Stimulated activated CD4-positive, alpha-beta T cell treated with anti-CD3 and anti-CD28 coated beads, Interleukin-1b, Interleukin-23, amount 100 ng/mL, for 1 hour (primary cell): ENCODE measurements at regions not wholly inside any gene's neighbourhood (a gene's known extent, or its start where the extent isn't known, plus 50 kb on each side); places are given as distances from the start of the nearest gene placed in this dataset.
"Not testable (repeated sequence)": the region's sequence is repeated elsewhere in the genome, so short reads cannot be mapped to it uniquely, and the experiment has no call there.

Experiments
- DNase-seq, 2 donors: peaks; one replicate each; pipeline ENCODE4 v3.0.0-alpha.2; 2020; ENCODE audit warnings: low read depth in 2 of 2

DNA sequence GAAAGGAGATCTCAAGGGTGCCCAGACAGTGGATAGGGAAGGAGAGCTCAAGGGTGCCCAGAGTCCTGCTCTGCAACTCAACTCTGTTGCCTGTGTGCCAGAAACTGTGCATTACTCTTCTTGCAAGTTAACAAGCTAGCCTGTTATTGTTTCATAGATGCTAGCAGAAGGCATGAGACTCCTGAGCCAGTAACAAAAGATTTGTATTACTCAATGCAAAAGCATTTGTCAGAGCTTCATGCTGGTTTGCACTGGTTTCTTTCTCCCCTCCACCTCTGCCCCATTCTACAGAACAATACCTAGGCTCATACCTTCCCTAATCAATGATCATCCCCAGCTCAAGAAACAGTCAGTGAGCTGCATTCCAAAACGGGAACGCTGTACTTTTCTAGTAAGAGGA is 124.5 kb upstream of the NEIL3 start:
- DNase-seq = no peak

DNA sequence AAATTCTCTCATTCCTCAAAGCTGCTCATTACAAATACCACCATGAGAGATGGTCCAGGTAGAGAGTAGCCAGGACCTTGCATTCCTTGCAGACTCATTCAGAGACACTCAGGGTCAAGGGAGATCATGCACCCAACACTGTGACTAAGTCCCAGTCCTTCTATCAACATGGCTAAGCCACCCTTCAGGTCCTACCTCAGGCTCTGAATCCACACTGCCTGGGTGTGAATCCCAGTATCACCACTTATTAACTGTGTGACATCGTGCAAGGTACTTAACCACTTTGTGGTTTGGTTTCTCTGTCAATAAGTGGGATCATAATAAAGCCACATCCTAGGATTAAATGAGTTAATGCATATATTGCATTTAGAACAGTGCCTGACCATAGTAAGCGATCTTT is 124.1 kb upstream of the NEIL3 start:
- DNase-seq = no peak

DNA sequence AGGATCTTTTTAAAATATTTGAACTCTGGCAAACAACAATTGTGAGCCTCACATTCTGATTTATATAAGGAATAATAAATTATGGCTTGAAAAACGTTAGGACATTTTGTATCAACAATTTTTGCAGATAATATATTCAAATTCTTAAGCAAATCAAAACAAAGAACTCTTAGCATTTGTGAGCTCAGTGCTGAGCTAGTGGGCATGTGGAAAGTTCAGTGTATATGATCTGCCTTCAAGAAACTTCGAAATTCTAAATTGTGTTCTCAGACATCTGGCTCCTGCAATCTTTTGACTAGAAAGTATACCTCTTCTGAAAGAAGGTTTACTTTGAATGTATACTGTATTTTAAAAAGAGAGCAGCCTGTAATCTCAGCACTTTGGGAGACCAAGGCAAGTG is 122.3 kb upstream of the NEIL3 start:
- DNase-seq = no peak

DNA sequence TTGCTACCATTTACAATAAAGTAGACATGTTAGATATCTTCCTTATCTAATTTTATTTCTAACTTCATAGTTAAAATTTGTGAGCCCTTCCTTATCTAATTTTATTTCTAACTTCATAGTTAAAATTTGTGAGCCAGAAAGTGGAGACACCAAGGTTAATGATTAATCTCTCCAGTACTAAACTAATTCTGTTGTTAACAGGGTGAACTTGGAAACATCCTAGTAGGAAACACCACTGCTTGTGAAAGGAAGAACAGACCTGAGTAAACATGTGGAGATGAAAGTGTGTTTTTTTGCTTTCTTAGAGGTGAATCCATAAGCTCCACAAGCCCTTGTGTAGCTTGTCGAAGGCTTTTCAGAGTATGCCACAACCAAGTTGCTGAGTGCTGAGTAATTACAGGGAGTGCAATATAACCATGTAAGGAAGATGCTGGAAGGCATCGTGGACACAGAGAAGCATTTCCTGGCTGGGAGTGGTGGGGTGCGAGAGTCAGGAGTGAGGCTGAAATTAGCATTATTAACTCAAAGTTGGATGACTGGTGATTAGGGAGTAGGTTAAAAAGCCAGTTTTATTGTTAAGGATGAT is 118.6 kb upstream of the NEIL3 start:
- no peak for DNase-seq

DNA sequence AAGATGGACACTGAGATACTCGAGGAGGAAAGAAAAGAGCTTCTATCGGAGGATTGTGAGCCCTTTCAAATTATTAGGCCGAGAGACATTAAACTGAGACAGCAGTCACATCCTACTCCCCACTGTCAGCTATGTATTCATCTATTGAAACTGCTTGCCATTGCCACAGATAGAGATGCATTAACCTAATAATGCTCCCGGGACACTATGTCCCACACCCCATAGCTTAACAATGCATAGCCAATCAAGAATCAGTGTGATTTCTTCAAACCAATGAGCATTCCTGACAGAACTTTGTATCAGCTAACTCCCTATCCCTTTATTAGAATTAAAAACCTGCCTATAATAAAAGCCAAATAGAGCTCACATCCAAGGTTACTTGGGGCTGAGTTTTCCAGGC is 118.1 kb upstream of the NEIL3 start:
- no peak for DNase-seq

DNA sequence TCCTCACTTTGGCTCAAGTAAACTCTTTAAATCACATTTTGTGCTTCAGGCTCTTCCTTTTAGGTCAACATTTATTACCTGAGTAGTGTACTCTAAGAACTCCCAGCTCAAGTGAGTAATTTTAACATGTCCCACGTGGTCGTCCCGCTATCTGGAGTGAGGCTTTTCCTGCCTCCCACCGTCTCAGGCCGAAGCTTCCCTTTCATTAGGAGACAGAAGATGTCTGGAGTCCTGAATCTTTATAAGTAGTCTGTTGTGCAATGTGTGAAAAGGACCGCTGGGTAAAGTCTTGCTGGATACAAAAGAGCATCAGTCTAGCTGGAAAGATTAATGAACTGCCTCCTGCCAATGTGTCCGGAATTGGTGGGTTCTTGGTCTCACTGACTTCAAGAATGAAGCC is 117.7 kb upstream of the NEIL3 start:
- no peak for DNase-seq

DNA sequence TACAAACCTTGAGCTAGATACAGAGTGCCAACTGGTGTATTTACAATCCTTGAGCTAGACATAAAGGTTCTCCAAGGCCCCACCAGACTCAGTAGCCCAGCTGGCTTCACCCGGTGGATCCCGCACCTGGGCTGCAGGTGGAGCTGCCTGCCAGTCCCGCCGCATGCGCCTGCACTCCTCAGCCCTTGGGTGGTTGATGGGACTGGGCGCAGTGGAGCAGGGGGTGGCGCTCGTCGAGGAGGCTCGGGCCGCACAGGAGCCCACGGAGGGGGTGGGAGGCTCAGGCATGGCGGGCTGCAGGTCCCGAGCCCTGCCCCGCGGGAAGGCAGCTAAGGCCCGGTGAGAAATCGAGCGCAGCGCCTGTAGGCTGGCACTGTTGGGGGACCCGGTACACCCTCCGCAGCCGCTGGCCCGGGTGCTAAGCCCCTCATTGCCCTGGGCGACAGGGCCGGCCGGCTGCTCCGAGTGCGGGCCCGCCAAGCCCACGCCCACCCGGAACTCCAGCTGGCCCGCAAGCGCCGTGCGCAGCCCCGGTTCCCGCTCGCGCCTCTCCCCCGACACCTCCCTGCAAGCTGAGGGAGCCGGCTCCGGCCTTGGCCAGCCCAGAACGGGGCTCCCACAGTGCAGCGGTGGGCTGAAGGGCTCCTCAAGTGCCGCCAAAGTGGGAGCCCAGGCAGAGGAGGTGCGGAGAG is 116.5 kb upstream of the NEIL3 start:
- DNase-seq = not testable (repeated sequence)

DNA sequence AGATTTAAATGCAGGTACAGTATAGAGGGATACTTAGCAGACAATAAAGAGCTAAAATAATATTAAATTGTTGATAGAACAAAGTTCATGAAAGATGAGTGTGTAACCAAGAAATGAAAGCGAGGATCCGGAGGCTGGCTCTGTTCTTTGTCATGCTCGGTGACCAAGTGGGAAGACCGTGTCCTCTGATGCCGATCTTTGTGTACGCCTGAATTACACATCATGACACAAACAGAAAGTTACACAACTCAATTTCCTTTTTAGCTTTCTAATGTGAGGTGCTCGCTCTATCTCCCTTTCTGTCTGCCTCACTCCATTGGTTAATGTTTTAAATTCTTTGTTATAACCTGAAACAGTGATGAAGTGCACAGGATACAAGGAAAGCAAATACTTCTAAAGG is 114.8 kb upstream of the NEIL3 start:
- no peak for DNase-seq

DNA sequence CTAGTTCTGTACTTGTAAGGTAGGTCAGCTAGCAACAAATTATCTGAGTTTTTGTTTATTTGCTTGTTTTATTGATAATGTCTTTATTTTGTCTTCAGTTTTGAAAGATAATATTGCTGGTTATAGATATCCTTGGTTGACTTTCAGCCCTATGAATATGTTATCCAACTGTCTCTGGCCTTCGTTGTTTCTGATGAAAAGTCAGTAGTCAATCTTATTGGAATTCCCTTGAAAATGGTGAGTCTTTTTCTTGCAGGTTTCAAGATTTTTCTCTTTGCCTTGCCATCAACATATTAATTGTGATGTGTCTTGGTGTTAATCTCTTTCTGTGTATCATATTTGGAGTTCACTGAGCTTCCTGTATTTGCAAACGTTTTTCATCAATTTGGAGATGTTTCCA is 113.1 kb upstream of the NEIL3 start:
- DNase-seq = no peak

DNA sequence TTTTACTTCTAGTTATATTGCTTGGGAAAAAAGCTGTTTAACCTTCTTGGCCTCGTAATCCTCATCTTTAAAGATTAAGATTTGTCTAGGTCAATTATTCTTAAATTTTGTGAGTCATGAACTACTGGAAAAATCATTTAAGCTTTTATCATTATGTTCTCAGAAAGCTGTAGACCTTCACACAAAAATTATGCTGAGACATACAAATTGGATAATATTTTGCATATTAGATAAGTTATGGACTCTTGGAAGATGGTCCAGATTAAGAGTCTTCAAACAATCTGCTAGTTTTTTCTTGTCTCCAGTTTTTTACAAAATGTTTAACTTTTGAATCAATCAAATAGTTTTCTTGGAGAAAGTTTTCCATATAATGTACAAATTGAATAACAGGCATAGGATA is 108.1 kb upstream of the NEIL3 start:
- DNase-seq = no peak

DNA sequence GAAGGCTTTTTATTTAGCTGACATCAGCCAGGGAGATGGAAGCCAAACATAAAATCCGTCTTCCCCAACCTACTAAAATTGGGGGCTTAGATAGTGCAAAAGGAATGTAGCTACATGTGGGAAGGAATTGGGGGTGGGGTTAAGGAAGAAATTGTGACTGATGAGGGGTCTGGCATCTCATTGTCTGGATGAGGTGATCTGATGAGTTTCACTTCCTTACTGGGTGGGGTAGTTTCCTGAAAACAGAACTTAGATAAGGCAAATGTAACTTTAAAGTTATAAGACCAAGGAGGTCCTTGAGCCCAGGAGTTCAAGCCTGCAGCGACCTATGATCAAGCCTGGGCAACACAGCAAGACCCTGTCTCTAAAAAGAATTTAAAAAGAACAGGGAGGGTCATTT is 105.5 kb upstream of the NEIL3 start:
- no peak for DNase-seq

DNA sequence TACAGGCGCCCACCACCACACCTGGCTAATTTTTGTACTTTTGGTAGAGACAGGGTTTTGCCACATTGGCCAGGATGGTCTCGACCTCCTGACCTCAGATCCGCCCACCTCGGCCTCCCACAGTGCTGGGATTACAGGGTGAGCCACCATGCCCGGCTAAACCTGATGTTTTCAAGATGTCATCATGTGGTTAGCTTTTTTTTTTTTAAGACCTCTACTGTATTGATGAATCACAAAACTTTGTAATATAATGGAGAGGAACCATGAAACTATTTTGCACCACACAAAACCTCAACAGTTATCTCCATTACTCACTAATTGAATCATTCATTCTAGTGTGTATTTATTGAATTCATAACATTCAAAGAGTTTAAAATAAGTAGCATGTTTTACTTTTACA is 94.7 kb upstream of the NEIL3 start:
- no peak for DNase-seq

DNA sequence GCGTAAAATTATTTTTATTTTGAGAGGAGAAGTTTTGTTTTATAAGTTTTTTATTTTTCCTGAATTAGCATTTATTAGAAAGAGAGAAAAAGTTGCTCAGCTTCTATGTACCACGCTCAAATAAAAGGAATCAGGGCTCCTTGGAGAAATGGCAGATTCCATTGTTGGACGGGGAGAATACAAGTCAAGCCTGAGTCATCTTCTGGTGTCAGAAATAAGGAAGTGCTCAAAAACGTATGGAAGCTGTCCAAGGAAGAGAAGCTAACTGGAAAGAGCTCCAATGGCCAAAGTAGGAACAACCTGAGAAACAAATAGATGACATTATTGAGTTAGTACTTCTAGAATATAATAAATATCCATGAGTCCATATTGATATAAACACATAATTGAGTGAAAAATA is 89.3 kb upstream of the NEIL3 start:
- no peak for DNase-seq

DNA sequence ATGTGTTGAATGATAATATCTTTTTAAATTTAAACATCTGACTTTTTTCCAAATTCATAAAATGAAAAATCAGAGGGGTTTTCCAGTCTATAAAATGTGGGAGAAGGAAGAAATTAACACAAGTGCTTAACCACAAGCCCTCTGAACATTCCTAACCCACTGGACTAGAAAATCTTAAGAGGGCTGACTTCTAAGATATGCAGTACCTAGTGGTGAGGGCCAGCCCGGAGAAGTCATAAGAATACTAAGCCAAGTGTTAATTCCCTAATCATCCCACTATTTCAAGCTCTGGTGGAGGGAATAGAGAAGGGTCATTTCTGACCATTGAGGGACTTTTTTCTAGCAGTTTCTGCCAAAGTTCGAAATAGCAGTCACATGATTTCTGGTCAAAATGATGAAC is 86.9 kb upstream of the NEIL3 start:
- DNase-seq = no peak

DNA sequence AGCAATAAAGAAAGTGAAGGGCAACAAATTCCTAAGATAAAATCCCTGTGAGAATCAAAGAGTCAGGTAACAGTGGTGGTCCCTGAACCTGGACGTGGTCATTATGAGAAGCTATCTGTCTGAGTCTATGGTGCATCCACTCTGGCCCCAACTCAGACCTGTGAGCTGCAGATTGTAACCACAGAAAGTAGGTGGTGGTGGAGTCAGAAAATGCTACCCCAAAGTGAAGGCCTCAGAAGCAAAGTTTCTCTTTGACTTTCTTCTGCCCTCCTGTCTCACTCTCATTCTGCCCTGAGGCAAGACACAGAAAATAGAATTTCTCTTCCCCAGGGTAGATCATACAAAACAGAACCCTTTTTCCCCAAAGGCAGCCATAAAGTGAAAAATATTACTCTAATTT is 84.1 kb upstream of the NEIL3 start:
- no peak for DNase-seq

DNA sequence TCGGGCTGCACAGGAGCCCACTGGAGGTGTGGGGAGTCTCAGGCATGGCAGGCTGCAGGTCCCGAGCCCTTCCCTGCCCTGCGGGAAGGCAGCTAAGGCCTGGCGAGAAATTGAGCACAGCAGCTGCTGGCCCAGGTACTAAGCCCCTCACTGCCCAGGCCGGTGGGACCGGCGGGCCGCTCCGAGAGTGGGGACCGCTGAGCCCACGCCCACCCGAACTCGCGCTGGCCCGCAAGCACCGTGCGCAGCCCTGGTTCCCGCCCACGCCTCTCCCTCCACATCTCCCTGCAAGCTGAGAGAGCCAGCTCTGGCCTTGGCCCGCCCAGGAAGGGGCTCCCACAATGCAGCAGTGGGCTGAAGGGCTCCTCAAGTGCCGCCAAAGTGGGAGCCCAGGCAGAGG is 82.0 kb upstream of the NEIL3 start:
- no peak for DNase-seq

DNA sequence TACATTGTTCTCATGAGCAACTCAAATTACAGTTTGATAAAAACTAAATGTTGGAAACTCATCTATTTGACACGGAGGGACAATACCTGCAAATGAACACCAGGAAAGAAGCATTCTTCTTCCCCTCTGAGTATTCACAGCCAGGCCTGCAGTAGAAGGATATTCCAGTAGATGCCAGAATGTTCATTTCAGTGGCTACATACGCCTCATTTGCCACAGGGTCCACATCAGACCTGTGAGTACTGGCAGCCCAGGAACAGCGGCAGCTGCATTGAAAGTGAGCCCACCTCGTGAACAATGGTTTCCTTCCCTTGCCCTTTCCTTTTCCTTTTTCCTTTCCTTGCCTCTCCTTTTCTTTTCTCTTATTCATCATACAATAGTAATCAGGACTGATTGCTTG is 81.1 kb upstream of the NEIL3 start:
- DNase-seq = no peak

DNA sequence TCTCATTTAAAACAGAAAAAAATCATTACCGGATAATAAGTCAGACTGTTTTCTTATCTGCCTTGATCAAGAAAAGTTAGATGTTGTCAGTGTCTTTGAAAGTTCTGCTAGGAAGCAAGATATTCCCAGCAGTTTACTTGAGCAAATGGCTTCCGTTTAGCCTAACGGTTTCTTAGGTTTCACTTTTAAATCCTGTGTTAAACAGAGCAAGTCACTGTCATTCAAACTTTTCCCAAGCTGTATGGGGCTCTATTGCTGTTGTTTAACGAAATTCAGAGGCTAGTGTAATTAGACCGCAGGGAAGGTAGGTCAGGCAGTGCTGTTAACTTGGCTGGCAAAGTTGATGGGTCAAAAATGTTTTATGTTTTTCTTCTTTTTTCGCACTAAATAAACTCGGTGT is 80.3 kb upstream of the NEIL3 start:
- DNase-seq = no peak

DNA sequence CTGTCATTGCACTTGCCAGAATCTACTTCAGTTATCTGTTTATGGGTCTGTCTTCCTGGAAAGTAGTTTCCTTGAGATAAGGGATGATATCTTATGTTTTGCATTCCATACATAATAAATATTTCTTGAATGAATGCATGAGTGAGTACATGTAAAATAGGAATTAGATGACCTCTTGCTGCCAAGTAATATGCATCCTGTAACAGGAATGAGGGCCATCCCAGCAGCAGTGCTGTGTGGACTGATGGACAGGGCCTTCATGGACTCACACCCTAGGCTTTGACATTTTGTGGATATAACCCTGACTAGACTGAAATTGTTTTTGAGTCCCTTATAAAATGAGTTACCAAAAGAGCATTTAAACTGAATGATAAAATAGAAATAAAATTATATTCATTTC is 77.2 kb upstream of the NEIL3 start:
- DNase-seq = no peak

DNA sequence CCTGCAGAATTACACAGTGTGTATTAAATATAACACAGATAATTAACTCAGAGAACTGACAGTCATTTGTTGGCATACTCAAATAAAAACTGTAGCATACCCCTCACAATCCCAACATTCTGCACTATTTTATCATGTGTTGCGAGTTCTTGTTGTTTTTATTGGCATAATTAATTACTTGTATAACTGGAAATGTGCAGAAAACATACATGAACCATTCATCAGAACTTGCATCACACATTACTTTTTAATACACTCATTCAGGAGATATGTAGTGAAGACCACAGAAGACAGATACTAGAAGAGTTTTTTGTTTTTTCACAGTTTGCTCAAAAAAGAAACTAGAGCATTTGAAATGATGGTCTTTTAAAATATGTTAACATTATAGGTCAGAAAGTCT is 74.6 kb upstream of the NEIL3 start:
- no peak for DNase-seq

DNA sequence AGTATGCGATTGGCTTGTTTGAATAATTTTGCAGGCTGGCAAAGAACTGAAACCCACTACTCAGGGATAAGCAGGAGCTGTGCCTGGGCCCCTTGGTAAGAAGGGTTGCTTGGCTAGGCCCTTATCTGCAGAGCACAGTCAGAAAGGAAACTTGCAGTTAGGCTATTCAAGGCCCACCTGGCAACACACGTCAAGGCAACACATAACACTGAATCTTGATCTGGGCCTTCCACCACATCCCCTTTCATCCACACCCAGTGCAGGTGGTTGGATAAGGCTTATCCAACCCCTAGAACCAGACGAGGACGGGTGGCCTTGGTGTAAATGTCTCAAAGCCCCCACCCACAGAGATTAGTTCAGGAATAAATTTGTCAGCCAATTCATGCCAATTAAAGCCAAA is 72.8 kb upstream of the NEIL3 start:
- no peak for DNase-seq

DNA sequence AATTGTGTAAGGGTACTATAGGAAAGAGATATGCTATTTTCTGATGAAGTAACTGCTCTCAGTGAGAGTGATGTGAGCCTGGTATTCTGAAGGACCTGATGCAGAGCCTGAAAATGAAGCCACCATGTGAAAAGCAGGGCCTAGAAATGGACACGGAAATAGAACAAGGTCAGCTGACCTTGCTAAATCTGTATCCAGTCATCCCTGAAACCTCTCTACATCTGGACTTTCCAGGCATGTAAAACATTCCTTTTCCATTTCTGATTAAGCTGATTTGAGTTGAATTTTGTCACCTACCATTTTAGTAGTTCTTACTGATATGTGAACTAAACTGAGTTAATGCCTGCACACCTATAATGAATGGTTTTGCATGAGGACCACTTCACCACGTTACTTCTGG is 72.4 kb upstream of the NEIL3 start:
- no peak for DNase-seq

DNA sequence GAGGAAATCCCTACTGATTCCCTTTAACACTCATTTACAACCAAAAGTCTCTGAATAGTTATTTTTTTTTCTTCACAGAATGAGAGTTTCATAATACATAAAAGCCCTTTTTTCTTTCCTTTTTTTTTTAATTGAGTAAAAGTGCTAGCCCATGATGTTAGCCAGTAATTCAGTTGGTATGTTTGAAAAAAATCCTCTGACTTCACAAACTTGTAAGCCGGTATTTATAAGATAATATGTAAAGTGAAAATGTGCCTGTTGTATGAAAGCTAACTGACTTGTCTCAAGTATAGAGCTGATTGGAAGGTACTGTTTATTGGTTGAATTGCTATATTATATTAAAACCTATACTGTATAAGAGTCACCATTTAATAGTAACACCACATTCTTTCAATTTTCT is 70.2 kb upstream of the NEIL3 start:
- DNase-seq = no peak

DNA sequence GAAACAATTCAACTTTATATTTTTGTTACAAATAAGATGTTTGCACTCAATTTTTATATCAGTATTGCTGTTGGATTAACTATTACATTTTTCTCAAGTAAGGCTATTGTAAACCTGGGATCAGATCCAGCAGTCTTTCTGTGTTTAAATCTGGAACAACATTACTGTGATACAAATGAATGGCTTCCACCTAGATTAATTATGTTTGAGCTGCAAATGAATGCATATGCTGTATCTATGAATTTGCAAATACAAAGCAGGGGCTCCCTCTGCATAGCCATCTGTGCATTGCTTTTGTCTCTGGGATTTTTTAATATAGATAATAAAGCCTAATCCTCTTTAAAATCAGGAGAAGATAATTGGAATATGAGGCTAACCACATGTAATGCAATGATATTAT is 69.8 kb upstream of the NEIL3 start:
- no peak for DNase-seq
